MM.1S (cell line): ENCODE measurements at regions not wholly inside any gene's neighbourhood (a gene's known extent, or its start where the extent isn't known, plus 50 kb on each side); places are given as distances from the start of the nearest gene placed in this dataset.

Experiments
- CTCF ChIP-seq: fragments of 300-600 bp; sonication (generic); IDR thresholded peaks from 2 replicates; pipeline ENCODE4 v1.5.1; 2016; ENCODE audit warnings: antibody characterized with exemption, low read length, mixed read lengths
- EZH2 ChIP-seq: fragments of 300-600 bp; sonication (generic); optimal IDR thresholded peaks from 2 replicates; pipeline ENCODE3; 2017; ENCODE audit warnings: low read depth, mild to moderate bottlenecking, antibody characterized with exemption, low read length, mixed read lengths

GRCh38 chr7:106606120-106606519, 54.8 kb downstream of the CCDC71L start:
- TF ChIP-seq CTCF: no peak
- TF ChIP-seq EZH2: no peak
